22Rv1 (cell line): ENCODE measurements at regions not wholly inside any gene's neighbourhood (a gene's known extent, or its start where the extent isn't known, plus 50 kb on each side); places are given as distances from the start of the nearest gene placed in this dataset.

ENCODE experiments used
- CTCF ChIP-seq: fragments of 450-650 bp; IDR thresholded peaks from 2 replicates; pipeline ENCODE4 v1.5.1; 2017; ENCODE audit warnings: mild to moderate bottlenecking
- ZFX ChIP-seq: fragments of 450-650 bp; IDR thresholded peaks from 2 replicates; pipeline ENCODE4 v1.6.1; 2017; ENCODE audit warnings: antibody characterized with exemption, borderline replicate concordance

GRCh38 chrY:19869281-19869680 is 124.8 kb upstream of the KDM5D start:
- TF ChIP-seq CTCF (no peak), ZFX (no peak)
